GM21825 (cell line): ENCODE measurements at regions not wholly inside any gene's neighbourhood (a gene's known extent, or its start where the extent isn't known, plus 50 kb on each side); places are given as distances from the start of the nearest gene placed in this dataset.

Experiments used
- ATAC-seq: cut with Tn5 transposase; IDR thresholded peaks from one replicate; pipeline ENCODE4 v1.9.1; 2021; ENCODE audit warnings: mild to moderate bottlenecking, moderate library complexity; ENCODE audit not compliant: unreplicated experiment

DNA sequence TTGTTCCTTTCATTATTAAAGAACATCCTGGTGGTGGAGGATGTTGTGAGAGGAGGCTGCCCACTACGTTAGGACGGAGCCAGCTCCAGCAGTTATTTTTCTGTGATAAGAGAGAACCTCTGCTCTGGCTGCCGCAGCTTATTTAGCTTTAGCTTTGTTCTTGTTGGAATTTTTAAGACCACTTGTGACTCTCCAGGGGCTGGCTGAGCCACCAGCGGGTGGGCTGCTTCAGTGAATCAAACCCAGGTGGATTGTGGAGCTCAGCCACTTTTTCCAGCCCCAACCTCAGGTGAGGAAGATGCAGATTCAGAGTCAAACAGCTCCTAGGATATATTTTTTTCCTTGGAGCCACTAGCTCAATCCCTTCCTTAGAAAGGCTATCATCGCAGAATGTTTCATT lies 83.1 kb upstream of the CTTNBP2NL start:
- ATAC-seq: no peak

DNA sequence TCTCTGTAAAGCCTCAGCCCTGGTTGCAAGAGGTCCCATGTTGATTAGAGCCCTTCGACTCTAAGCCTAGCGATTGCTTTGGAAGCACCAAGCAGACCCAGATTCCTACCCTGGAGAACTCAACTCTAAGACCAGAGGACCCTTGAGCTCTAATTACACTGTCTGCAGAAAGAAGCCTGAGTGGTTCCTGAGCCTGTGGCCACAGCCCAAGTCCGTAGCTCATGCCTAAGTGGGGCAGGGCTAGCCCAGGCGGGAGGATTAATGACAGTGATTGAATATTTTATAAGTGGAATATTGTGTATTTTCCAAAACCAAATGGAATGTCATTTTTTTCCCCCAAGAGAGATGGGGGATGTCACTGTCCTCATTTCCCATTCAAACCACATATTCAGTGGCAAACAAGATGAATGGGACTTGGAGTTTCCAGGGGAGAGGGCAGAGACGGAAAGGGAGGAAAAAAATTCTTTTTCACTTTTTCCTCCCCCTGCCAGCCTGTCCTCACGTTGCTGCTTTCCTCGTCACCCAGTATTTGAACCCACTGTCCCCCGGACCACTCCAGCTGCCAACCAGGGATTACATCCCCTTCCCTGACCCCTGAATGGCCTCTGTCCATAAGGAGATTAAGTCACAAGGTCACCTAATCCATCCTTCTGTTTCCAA lies 79.6 kb upstream of the CTTNBP2NL start:
- ATAC-seq: no peak

DNA sequence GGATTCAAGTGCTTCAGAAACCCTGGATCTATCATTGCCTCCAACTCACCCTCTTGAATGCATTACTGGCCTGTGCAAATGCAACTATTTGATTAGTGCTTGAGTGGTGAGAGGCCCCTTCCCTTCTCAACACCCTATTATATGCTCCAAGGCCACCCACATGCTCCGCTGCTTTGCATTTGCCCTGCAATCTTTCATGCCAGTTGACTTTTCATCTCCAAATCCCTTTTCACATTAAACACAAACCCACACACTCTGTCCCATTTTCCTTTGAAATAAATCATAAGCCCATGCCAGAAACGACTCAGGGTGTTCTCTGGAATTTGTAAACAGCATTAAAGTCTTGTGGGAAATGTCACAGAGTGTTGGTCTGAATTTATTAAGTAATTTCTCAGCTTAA lies 78.9 kb upstream of the CTTNBP2NL start:
- no peak for ATAC-seq

DNA sequence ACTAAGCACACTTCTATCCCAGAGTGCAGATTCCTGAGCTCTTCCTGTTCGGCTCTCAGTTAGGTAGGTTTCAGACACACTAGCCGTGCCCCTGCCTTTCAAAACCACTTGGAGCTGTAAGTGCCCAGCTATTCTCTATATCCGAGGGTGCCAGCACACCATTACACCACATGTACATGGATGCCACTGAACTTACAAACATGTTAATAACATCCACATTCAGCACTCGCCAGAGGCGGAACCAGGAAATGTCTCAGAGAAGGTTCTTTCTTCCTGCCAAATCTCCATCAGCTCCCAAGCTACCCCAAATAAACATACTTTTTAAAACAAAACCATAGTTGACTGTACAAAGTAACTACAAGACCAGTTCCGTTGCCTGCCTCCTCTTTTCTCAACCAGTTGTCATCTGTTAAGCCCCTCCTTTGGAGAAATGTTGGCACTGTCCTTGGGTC lies 78.4 kb upstream of the CTTNBP2NL start:
- no peak for ATAC-seq

DNA sequence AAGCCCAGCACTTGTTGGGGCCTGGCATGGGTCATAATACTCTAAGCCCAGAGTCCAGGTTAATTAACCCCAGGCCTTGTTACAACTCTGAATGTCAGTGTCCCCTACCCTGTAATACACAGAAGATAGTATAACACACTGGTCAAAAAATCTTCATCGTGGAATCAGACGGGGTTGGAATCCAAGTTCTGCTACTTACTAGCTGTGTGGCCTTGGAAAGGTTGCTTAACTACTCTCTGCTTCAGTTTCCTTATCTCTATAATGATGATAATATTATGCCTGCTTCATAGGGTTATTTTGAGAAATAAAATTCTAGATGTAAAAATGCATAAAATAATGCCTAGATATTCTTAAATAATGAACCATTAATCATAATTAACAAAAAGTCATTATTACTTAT lies 77.8 kb upstream of the CTTNBP2NL start:
- ATAC-seq: no peak

DNA sequence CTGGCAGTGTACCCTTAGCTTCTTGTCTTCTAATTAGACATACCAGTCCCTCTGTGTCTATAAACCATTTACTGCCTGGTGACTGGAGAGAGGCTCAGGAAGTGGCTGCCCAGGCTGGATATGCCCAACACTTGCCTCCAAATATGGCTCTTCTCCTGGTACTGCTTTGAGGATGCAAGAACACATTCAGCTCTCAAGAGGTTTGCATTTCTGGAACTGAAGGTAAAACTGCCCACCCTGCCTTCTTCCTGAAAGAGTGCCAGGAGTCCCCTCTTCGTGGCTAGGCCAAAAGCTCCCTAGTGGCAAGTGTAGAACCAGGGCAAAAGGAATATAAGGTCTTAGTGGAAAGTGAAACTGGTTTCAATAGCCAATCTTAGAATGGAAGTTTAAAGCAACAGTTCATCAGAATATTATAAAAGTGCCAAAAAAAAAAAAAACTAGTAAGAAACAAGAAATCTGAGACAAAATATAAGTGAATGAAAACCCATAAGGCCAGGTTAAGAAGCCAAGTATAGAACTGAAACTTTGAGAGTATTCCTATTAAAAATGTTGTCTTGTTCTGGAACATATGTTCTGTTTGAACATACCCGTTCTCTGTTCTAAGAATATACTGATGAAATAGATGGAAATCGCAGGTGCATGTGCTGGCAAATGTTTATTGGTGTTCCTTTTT lies 77.2 kb upstream of the CTTNBP2NL start:
- ATAC-seq: no peak

DNA sequence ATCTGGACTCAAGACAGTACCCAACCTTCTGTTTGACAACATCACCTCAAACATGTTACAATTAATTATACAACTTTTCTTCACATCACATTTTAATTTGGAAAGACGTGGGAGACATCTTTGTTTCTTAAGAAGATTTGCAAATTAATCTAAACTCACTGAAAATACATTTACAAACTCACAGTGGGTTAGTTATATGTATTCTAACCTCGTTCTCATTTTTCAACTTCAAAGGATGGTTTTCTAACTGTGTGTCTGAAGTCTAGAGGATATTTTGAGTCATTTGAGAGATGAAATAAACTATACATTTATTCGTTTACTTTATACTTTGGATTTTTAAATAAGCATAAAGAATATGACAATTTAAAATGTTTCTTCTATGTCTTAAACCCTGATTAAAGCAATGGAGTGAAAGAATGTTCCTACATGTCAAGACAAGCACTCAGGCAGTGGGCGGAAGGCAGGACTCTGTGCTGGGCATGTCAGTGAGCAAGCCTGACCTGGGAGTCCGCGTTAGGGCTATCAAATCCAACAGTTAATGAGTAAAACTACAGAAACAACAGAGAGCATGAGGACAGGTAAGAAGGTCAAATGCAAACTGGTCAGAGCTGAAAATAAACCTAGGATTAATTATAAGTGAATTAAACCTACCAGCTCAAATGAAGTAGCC lies 76.5 kb upstream of the CTTNBP2NL start:
- ATAC-seq: no peak

DNA sequence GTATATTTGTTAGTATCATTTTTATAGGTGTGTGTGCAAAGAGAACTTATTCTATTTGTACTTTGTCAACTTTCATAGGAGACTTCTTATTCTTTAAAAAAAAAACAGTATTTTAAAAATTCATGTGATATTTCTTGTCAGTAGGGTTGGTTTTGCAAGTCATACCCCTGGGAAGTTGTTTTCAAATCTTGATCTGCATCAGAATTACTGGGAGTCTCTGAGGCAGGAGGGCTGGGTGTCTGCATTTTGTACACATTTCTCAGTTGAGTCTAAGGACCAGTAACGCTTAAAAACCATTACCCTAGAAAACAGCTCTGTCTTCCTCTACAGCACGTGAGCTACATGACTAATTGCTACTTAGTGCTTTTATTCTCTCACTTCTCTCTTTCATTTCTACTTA lies 76.0 kb upstream of the CTTNBP2NL start:
- ATAC-seq: no peak

DNA sequence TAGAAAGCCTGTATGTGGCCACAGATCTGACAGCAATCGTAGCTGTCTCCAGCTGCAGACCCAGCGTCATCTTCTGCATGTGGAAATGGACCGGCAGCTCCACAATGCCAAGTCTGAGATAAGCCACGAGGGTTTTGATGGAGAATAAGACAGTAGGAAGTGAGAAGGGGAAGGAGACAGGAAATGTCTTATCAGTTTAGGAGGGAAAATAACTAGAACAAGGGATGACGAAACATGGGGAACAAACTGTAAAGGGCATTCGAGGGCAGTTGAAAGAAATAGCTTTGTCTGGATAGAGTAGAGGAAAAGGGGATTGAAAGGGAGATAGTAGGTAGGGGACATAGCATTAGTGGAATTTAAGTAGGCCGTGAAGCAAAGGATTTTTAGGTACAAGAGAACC lies 74.0 kb upstream of the CTTNBP2NL start:
- no peak for ATAC-seq

DNA sequence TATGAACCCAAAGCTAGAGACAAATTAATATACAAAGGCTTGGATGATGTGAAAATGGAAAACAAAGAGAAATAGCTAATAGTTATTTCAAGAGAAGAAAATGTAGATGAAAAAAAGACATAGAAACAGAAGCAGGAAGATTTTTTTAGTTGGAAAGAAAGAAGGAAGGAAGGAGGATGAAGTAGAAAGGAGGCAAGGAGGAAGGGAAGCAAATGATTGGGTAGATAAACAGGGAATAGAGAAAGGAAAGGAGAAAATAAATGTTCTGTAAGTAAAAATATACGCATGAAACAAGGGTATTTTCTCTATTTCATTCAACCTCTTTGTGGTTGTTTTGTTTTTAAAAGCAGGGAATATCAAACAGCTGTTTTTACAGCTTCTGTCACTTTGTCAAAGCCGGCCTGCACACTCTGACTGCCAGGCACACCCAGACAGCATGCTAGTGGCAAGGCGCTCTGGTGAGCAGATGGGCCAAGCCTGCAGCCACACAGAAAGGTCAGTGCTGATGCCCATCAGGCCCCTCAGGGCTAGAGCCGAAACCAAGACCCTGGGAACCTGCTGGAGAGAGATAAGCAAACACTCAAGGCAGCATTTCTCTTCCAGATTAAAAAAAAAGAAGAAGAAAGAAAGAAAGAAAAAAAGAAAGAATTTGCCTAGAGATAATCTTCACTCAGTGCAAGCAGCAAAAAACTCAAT lies 72.9 kb upstream of the CTTNBP2NL start:
- ATAC-seq: no peak

DNA sequence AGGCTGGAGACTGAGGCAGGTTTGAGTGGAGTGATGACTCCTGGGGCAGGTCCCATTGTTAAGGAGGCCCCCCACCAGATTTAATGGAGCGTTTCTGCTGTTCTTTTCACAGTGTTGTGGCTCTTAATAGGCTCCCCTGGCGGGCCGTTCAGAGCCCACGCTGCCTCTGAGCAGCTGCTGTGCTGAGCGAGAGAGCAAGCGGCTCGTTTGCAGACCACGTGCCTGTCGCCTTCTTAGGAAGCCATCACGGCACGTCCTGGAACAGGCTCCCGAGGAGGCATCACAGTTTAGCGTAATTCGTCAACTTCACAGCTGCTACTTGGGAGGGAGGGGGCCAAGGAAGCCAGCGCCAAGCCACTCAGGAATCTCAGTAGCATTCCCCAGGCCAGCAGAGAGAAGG lies 70.5 kb upstream of the CTTNBP2NL start:
- ATAC-seq: no peak

DNA sequence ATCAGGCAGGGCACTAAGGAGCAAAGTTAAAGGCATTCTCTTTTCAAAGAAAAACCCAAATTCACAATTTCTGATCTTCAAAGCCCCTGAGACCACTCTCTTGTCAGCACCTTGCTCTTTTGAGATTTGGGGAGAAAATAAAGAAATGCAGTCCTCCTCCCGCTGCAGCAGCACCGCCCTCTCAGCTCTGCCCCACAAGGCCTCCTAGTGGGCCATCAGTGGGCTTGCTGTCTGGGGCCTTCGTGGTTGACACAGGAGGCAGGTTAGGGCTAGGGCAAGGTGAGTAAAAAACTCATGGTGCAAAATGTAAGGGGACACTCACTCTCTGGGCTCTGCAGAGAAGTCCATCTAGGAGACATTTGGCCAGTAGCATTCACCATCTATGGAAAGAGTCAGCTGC lies 67.4 kb upstream of the CTTNBP2NL start:
- ATAC-seq: no peak

DNA sequence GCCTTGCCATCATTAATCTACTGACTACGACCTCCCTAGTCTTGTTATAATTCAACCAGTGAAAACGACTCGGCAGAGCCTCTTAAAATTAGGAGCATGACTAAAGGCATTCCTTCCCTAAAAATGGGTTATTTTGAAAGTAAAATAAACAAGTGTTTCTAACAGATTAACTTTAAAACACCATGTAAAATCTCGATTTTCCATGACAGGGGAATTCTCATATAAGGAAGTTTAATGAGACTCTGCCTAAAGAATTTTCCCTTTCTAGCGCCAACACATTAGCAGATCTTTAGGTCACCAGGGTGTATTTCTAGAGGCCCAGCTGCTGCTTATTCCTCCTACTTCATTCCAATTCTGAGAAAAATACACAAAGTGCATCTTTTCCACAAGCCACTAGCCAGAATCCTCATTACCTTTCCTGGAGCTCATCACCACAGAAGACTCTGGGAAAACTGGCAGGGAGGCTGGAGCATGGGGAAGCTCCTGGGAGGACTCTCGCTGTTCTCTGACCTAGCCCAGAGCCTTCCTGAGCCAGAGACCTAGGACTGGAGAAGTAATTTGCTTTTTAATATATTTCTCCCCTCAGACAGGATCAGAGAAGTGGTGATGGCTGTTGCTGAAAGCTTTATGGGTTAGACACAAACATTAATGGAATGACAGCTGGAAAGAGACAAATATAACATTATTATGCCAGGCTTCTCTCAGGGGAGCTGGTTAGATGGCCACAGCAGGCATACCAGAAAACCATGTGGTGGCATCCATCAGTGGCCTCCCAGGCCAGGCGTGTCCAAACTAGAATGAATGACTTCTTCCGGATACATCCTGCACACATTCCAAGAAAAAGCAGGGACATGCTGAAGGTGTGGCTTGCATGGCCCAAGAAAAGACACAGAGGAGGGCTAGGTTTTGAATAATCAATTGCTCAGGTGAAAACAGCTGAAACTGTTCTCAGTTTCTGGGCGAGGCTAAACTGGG lies 63.6 kb upstream of the CTTNBP2NL start:
- ATAC-seq: no peak

DNA sequence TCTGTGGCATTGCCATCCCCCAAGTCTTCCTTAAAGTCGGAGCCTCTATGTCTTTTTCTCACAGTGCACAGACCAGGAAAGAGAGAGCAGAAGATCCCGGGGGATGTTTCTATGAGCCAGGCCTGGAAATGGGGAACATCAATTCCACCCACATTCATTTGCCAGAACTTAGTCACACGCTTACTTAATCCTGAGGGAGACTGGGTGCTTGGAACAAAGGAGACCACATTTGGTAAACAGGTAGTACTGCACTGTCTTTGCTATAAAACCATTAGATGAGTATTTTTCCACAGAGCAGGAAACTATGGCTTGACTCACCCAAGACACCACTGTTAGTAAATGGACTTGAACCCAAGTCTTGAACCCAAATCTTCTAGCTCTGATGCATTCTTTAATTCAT lies 60.7 kb upstream of the CTTNBP2NL start:
- no peak for ATAC-seq

DNA sequence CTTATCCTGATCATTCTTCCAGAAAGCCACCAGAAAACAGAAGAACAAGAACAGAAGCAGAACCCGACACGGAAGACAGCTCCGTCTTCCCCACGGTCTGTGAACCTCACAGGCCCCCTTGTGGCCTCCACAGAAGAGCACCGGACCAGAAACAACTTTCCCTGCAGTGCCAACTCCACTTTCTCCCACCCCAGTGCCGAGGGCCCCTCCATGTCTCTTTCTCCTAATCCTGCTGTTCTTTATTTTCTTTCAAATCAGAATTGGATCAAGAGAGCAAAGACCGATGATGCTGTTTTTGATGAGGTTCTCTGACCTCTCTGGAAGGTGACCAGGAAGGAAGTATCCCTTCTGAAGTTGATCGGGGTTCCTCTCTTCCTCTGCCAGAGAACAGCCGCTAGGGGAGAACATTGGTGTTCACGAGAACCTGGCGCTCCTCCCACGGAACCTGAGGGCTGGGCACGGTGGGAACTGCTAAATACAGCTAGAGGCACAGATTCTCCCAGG lies 58.9 kb upstream of the CTTNBP2NL start:
- no peak for ATAC-seq

DNA sequence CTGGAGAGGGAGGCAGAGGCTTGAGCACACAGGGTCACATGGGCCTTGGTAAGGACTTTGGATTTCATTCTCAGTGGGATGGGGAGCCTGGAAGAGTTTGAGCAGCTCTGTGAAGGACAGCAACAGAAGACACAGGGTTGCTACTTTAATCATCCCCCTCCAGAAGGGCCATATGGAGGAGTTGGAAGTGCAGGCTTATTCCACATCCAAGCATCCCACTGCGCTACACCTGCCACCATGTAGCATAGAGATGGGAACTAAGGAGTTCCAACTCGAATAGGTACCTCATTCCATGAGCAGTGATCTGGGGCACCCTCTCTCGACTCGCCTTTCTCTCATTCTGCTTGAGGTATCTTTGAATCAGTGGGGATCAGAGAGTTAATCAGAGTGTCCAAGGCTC lies 54.0 kb upstream of the CTTNBP2NL start:
- no peak for ATAC-seq

DNA sequence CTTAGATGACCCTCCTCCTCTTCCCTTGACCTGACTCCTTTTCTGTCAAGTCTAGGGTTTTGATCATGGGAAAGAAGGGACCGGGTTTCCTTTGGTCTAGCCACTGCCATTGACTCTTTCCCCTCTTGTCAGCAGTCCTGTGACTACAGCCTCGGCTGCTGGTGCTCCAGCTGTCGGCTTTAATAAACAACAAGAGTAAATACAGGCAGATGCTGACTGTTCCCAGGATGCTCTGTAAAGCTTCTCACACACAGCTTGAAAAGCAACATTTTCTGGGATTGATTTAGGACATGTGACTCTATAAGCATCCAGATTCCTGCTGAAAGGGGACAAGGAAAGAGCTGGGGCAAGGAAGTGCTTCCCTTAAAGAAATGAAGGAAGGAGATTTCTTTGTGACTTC lies 53.5 kb upstream of the CTTNBP2NL start:
- no peak for ATAC-seq

DNA sequence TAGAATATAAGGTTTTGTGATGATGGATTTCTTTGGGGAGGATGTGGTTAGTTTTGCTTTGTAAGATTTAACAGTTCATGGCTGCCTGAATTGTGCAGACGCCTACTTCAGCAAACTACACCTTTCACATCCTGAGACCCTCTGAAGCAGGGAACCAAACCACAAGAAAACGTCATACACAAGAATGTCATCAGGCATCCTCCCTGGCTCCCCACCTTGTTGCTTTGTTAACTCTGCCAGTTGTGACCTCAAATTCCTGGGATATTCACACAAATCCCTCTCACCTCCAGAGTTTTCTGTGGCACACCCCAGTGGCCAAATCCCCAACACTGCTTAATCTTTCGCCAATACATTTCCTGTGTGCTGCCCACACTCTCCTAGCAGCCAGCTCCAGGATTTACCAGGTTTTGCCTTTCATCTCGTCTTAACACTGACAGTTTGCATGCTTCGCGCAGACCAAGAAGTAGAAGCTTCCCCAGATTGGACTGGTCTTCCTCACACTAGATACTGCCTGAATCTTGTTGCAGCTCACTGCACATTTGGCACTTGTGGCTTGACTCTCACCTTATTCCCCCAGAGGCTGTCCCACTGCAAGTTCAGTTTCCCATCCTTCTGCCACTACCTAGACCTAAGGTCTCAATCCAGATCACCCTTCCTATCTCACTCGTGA lies 51.1 kb upstream of the CTTNBP2NL start:
- peak; percentile 65 for ATAC-seq
